Activated T-cell treated with anti-CD3 and anti-CD28 coated beads, Interleukin-2, amount 50 U/mL, for 24 hours (primary cell): ENCODE measurements at regions not wholly inside any gene's neighbourhood (a gene's known extent, or its start where the extent isn't known, plus 50 kb on each side); places are given as distances from the start of the nearest gene placed in this dataset.
A peak's percentile ranks its signal among the peaks of the same experiment; 100 is the strongest.

Experiments used
- DNase-seq: peaks from one replicate; pipeline ENCODE4 v3.0.0-alpha.2; 2020
- H3K27ac Mint-ChIP-seq: 2 replicates; pipeline ENCODE4 v1.8.0; 2020; ENCODE audit warnings: mild to moderate bottlenecking, mixed read lengths
- H3K27me3 Mint-ChIP-seq: 2 replicates; pipeline ENCODE4 v1.8.0; 2020; ENCODE audit warnings: mixed read lengths
- H3K36me3 Mint-ChIP-seq: 2 replicates; pipeline ENCODE4 v1.8.0; 2020; ENCODE audit warnings: low read depth, mixed read lengths
- H3K4me1 Mint-ChIP-seq: 2 replicates; pipeline ENCODE4 v1.8.0; 2020; ENCODE audit warnings: low read depth, mixed read lengths
- H3K4me3 Mint-ChIP-seq: 2 replicates; pipeline ENCODE4 v1.8.0; 2020; ENCODE audit warnings: mild to moderate bottlenecking, moderate library complexity, mixed read lengths
- H3K9me3 Mint-ChIP-seq: 2 replicates; pipeline ENCODE4 v1.8.0; 2020; ENCODE audit warnings: mixed read lengths

DNA sequence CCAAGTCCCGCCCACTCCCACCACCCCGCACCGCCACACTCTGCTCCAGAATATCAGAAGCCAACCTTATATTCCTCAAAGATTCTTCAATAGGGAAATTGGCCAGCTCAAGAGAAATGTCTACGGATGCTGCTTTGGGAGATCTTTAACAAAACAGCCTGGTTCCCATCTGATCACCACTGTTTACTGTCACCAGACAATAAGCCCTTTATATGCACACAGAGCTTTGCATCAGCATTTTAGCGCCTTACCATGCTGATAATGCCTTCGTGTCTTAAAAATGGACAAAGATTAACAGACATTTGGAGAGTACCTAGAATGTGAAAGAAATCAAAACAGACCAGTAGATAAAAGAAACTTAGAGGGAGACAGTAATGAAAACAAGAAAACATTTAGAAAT, 141.7 kb upstream of the SYT6 start:
- H3K27ac Mint-ChIP-seq = no peak overlapping the region
- H3K36me3 Mint-ChIP-seq = no peaks in the 10 kb centered on the region

GRCh38 chr1:114292835-114293234, 139.2 kb upstream of the SYT6 start:
- H3K9me3 Mint-ChIP-seq = no peaks in the 10 kb centered on the region
- no peaks in the 10 kb centered on the region for H3K4me1 Mint-ChIP-seq
- DNase-seq = no peak
- H3K36me3 Mint-ChIP-seq = no peaks in the 10 kb centered on the region
- H3K27me3 Mint-ChIP-seq = no peaks in the 10 kb centered on the region
- no peak overlapping the region for H3K27ac Mint-ChIP-seq
- no peak overlapping the region for H3K4me3 Mint-ChIP-seq

More for the DNA sequence above, 141.7 kb upstream of the SYT6 start:
- Mint-ChIP-seq H3K4me1 (no peaks in the 10 kb centered on the region), H3K9me3 (no peaks in the 10 kb centered on the region), H3K4me3 (no peak overlapping the region), H3K27me3 (no peaks in the 10 kb centered on the region)
- DNase-seq = no peak

- DNase-seq = no peak
- no peaks in the 10 kb centered on the region for H3K4me1 Mint-ChIP-seq
- H3K4me3 Mint-ChIP-seq = no peak overlapping the region
- H3K27ac Mint-ChIP-seq = no peak overlapping the region
- no peaks in the 10 kb centered on the region for H3K36me3 Mint-ChIP-seq
- no peaks in the 10 kb centered on the region for H3K9me3 Mint-ChIP-seq
- no peaks in the 10 kb centered on the region for H3K27me3 Mint-ChIP-seq
Measured at GRCh38 chr1:114292194-114292593, 138.5 kb upstream of the SYT6 start.

DNA sequence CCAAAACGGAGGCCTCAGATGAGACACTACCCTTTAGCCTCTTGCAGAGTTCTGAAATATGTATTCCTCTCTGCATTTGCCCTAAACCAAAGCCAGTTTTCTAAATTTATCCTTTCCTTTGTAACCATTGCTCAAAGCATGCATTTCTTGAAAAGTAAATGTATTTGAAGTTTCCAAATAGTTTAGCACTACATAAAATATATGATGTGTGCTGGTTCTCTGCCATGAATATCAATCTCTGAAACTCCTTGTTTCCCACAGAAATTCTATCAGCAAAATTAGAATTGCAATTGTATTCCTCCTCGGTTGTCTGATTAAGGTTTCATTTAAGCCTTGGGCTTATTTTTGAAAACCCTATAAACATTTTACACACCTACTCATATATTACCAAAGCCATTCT, 137.1 kb upstream of the SYT6 start:
- Mint-ChIP-seq H3K4me3 (no peak overlapping the region), H3K36me3 (no peaks in the 10 kb centered on the region), H3K27me3 (no peaks in the 10 kb centered on the region), H3K27ac (no peak overlapping the region), H3K9me3 (no peaks in the 10 kb centered on the region), H3K4me1 (no peaks in the 10 kb centered on the region)
- no peak for DNase-seq

DNA sequence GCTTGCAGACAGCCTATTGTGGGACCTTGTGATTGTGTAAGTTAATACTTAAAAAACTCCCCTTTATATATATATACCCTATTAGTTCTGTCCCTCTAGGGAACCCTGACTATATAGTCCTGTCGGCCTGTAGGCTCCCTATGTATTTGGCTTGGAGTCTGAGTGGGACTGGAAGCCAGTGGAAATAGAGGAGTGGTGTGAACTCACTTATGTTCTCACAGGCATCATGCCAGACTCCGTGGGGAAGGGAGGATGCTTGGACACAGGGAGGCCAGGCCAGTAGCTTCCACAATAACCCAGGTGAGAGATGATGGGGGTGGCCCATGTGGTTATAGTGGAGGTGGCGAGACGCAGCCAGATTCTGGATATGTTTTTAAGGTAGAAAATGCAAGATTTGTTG, 136.7 kb upstream of the SYT6 start:
- Mint-ChIP-seq H3K4me3 (no peak overlapping the region), H3K27ac (no peak overlapping the region), H3K27me3 (no peaks in the 10 kb centered on the region), H3K4me1 (no peaks in the 10 kb centered on the region), H3K9me3 (no peaks in the 10 kb centered on the region), H3K36me3 (no peaks in the 10 kb centered on the region)
- DNase-seq = no peak

DNA sequence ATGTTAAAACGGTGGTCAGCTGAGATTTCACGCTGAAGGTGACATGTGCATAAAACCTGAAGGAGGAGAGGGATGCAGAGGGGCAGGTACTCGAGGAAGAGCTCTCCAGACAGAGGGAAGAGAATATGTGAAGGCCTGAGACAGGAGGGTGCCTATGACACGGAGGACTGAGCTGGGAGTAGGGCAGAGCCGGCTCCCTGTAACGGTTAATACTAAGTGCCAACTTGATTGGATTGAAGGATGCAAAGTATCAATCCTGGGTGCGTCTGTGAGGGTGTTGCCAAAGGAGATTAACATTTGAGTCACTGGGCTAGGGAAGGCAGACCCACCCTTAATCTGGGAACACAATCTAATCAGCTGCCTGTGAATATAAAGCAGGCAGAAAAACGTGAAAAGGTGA, 136.2 kb upstream of the SYT6 start:
- DNase-seq = no peak
- Mint-ChIP-seq H3K9me3 (no peaks in the 10 kb centered on the region), H3K4me1 (no peaks in the 10 kb centered on the region)

DNA sequence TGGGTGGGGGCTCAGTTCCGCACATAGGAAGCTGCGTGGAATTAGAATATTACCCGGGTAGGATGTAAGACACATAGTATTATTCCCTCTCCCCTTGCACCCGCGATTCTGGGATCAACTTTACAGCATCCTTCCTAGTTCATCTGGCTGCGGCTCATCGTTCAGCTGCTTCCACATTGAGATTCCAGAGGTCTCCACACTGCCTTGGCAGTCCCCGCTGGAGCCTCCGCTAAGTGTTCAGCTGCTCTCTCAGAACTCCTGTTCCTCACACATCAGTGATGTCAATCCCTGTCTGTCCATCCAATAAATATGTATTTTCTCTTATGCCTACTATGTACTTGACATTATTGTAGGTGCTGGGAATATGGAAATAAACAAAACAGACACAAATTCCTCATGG, 135.6 kb upstream of the SYT6 start:
- H3K4me1 Mint-ChIP-seq = no peaks in the 10 kb centered on the region
- no peaks in the 10 kb centered on the region for H3K27me3 Mint-ChIP-seq
- no peak overlapping the region for H3K4me3 Mint-ChIP-seq
- H3K36me3 Mint-ChIP-seq = no peaks in the 10 kb centered on the region
- no peaks in the 10 kb centered on the region for H3K9me3 Mint-ChIP-seq
- DNase-seq = no peak
- H3K27ac Mint-ChIP-seq = no peak overlapping the region

More for the DNA sequence above, 136.2 kb upstream of the SYT6 start:
- Mint-ChIP-seq H3K4me3 (no peak overlapping the region), H3K36me3 (no peaks in the 10 kb centered on the region), H3K27ac (no peak overlapping the region), H3K27me3 (no peaks in the 10 kb centered on the region)

- Mint-ChIP-seq H3K36me3 (no peaks in the 10 kb centered on the region), H3K4me3 (no peak overlapping the region), H3K27me3 (no peaks in the 10 kb centered on the region), H3K9me3 (no peaks in the 10 kb centered on the region), H3K27ac (no peak overlapping the region), H3K4me1 (no peaks in the 10 kb centered on the region)
- DNase-seq = no peak
Measured at GRCh38 chr1:114286960-114287359, 133.3 kb upstream of the SYT6 start.

DNA sequence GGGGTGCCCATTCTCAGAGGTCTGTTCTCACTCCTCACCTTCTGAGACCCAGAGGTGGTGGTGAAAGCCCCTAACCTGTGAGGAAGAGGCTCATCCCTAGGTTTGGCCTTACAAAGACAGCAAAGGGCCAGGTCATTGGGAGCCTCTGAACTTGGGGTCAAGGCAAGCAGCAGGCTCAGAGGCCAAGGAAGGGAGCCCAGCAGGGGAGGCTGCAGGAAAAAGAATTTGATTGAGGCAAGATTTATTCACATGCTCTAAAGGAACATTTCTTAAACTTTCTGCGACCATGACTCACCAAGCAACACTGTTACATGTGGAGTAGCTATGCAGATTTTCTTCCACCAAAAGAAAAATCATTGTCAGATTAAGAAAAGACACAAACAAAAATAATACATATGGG, 132.5 kb upstream of the SYT6 start:
- Mint-ChIP-seq H3K4me1 (peaks cover 3% of the 10 kb centered on the region), H3K27ac (no peak overlapping the region), H3K4me3 (no peak overlapping the region), H3K27me3 (no peaks in the 10 kb centered on the region), H3K9me3 (peaks cover 6% of the 10 kb centered on the region), H3K36me3 (no peaks in the 10 kb centered on the region)
- no peak for DNase-seq

DNA sequence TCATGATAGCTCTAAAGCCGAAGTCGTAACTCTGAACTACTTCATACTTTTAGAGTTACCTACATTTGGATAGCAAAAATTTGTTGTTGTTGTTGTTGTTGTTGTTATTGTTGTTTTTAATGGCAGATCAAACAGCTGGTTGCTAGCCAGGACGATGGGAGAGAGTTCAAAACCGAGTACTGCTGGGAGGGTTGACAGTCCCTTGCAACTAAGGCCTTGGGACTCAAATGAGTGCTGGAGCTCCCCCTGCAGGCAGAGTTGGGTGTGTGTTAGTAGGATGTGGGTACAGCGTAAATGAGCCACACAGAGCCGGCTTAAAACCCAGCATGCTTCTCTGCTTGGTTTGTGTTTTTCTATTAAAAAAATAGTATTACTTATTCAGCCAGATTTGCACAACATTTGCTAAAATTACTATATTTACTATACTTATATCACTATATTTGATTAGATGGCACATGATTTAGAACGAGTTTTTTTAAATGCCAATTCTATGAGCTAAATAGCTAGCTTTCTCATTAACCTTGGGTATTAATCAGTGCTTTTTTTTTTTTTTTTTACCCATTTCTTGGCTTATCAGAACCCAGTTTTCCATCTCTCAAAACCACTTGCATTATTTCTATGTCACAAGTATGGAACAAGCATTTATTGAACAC, 129.2 kb upstream of the SYT6 start:
- DNase-seq = peak; percentile 85
- no peak overlapping the region for H3K4me3 Mint-ChIP-seq
- peaks cover 3% of the 10 kb centered on the region for H3K4me1 Mint-ChIP-seq
- no peak overlapping the region for H3K27ac Mint-ChIP-seq
- no peaks in the 10 kb centered on the region for H3K27me3 Mint-ChIP-seq
- H3K36me3 Mint-ChIP-seq = no peaks in the 10 kb centered on the region
- peaks cover 7% of the 10 kb centered on the region for H3K9me3 Mint-ChIP-seq

- Mint-ChIP-seq H3K36me3 (no peaks in the 10 kb centered on the region), H3K9me3 (peaks cover 7% of the 10 kb centered on the region), H3K27ac (no peak overlapping the region), H3K4me1 (peaks cover 3% of the 10 kb centered on the region), H3K4me3 (no peak overlapping the region), H3K27me3 (no peaks in the 10 kb centered on the region)
- DNase-seq = no peak
Measured at GRCh38 chr1:114278911-114279310, 125.2 kb upstream of the SYT6 start.

DNA sequence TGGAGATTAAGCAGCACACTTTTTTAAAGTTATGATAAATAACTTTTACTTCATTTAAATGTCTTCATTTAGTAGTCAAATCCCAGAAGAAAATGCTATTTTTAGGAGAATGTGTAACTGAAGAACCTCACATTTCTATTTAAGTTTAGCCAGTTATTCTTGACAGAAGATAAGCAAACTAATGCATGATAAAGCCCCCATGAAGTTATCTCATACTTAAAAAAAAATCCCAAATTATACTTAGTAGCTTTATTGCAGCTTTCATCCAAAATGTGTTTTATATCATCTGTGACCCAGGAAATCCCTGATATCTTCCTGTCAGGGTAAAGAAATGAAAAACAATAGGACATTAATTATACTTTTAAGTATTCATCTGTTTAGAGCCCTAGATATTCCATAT, 124.8 kb upstream of the SYT6 start:
- peaks cover 3% of the 10 kb centered on the region for H3K4me1 Mint-ChIP-seq
- H3K36me3 Mint-ChIP-seq = no peaks in the 10 kb centered on the region
- DNase-seq = no peak
- H3K27ac Mint-ChIP-seq = no peak overlapping the region
- H3K27me3 Mint-ChIP-seq = no peaks in the 10 kb centered on the region
- H3K9me3 Mint-ChIP-seq = peaks cover 7% of the 10 kb centered on the region
- H3K4me3 Mint-ChIP-seq = no peak overlapping the region

- DNase-seq = no peak
- no peak overlapping the region for H3K4me3 Mint-ChIP-seq
- no peaks in the 10 kb centered on the region for H3K36me3 Mint-ChIP-seq
- no peaks in the 10 kb centered on the region for H3K27me3 Mint-ChIP-seq
- no peaks in the 10 kb centered on the region for H3K9me3 Mint-ChIP-seq
- H3K27ac Mint-ChIP-seq = no peak overlapping the region
- no peaks in the 10 kb centered on the region for H3K4me1 Mint-ChIP-seq
Measured at GRCh38 chr1:114274621-114275317, 121.1 kb upstream of the SYT6 start.

DNA sequence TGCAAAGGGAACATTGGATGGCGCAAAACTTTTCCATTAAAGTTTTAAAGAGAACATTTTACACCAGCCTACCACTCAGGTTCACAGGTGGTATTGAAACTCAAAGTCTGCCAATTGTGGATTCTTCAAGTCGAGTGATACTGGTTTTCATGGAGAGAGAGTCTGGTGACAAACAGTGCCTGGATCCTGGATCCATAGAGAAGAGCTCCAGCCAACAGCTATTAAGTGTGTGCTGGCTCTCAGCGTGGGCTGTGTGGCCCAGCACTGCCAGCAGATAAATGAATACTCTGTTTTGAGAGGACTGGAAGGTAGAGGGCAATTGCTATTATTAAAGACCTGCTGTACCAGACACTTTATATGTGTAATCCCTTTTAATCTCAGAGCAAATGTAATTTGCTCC, 118.9 kb upstream of the SYT6 start:
- Mint-ChIP-seq H3K9me3 (no peaks in the 10 kb centered on the region), H3K27me3 (peaks cover 3% of the 10 kb centered on the region), H3K4me1 (no peaks in the 10 kb centered on the region), H3K4me3 (no peak overlapping the region), H3K36me3 (no peaks in the 10 kb centered on the region), H3K27ac (no peak overlapping the region)
- DNase-seq = no peak

DNA sequence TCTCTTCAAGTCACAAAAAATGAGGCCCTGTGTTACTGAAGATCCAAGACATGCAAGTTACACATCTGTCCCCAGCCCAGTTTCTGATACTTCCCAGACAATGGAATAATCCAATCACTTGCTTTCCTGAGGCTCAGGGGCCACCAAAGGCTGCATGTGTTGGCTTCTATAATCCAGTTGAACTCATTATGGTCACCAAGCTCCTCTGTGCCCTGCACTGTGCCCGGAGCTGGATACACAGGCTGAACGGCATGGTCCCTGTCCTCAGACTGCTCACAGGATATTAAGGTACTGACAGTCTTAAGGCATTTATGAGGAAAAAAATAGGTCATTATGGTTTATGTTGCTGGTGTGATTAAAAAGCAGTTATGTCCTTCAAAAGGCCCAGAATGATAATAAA, 117.0 kb upstream of the SYT6 start:
- peaks cover 14% of the 10 kb centered on the region for H3K27me3 Mint-ChIP-seq
- no peaks in the 10 kb centered on the region for H3K4me1 Mint-ChIP-seq
- no peak for DNase-seq

More for the DNA sequence above, 117.0 kb upstream of the SYT6 start:
- no peaks in the 10 kb centered on the region for H3K9me3 Mint-ChIP-seq
- no peak overlapping the region for H3K27ac Mint-ChIP-seq
- no peaks in the 10 kb centered on the region for H3K36me3 Mint-ChIP-seq
- H3K4me3 Mint-ChIP-seq = no peak overlapping the region
